Stimulated activated CD8-positive, alpha-beta memory T cell treated with anti-CD3 and anti-CD28 coated beads, Interleukin-7, amount 100 ng/mL, for 48 hours (primary cell): ENCODE measurements at regions not wholly inside any gene's neighbourhood (a gene's known extent, or its start where the extent isn't known, plus 50 kb on each side); places are given as distances from the start of the nearest gene placed in this dataset.
"Not testable (repeated sequence)": the region's sequence is repeated elsewhere in the genome, so short reads cannot be mapped to it uniquely, and the experiment has no call there.

Experiments used
- DNase-seq, 2 donors: peaks; one replicate each; pipeline ENCODE4 v3.0.0-alpha.2; 2020; ENCODE audit warnings: low read depth in 1 of 2; ENCODE audit errors: extremely low read depth in 1 of 2

DNA sequence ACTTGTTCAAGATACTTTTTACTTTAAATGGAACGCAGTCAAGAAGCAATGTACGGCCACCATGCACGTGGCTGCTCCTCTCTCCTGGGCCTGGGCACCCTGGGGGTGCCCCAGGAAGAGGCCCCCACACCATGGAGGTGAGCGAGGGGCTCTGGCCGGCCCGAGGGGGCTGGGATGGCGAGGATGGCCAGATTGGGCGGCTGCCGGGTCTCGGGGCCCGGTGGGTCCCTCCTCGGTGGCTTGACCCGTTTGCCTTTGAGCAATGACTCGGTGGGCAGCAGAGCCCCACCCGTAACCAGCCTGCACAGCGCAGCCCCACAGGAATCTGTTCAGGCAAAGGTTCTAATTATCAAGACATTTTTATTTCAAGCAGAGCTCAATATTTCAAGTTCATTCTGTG, 167.4 kb downstream of the BRD1 start:
- no peak for DNase-seq

GRCh38 chr22:49659924-49660315, 167.8 kb downstream of the BRD1 start:
- no peak for DNase-seq

DNA sequence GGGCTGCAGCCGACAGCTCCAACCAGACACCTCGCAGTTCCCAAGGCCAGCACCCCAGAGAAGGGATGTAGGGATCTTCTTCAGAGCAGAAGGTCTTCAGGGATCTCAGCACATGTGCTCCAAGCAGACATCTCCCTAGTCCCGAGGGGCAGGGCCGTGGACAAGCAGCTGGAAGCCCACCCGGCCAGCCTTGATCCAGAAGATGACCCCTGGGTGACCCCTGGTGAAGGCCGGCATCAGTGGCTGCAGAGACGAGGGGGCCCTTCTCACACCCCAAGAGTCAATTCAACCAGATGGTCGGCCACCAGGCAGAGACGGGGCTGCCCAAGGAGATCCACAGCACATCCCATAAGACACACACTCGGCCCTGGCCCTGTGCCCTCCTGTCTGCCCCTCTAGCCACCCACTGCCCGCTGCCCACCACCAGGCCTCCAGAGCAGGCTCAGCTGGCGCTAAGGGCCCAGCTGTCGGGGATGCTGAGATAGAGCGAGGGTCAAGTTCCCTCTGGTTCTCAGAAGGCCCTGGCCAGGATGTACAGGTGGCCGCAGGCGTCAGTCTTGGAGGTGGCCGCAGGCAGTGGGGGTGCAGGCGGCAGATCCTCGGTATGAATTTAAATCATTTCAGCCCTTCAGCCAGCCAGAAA, 168.3 kb downstream of the BRD1 start:
- no peak for DNase-seq

DNA sequence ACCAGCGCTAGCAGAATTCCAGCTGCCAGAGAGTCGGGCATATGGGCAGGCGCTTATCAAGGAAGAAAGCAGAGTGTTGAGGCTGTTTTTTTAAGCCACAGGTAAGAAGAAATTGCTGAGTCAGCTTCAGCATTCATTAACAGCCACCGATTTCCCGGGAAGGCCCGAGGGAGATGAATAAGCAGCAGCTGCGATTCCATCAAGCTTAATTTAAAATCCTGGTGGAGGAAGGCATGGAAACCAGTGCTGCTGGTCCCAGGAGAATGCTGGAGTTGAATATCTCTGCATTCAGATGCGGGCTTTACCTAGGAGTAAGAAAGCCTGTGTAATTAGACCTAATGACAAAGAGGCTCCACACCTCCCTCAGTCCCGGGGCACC, 168.8 kb downstream of the BRD1 start:
- no peak for DNase-seq

- DNase-seq = no peak
Observed at GRCh38 chr22:49657974-49658590, 169.6 kb downstream of the BRD1 start.

DNA sequence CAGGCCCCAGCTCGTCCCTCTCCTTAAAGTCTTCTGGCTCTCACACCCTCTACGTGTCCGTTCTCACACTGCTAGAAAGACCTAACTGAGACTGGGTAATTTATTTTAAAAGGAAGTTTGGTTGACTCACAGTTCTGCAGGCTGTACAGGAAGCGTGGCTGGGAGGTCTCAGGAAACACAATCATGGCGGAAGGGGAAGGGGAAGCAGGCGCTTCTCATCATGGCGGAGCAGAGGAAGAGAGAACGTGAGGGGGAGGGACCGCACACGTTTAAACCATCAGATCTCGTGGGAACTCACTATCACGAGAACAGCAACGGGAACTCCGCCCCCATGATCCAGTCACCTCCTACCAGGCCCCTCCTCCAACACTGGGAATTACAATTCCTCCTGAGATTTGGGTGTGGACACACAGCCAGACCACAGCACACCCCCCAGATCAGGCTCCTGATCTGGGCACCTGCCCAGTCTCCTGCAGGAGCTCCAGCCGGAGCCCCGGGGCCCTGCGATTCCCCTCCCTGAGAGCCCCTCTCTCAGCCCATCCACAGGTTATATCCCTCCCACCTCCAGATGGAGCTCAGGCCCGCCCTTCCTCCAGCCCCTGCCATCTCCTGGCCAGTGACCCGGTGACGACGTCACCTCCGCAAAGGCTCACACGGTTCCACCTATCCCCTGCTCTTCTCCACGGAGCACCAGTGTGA, 170.2 kb downstream of the BRD1 start:
- peak; percentile 33 to 76 for DNase-seq

GRCh38 chr22:49656883-49657274, 170.8 kb downstream of the BRD1 start:
- DNase-seq = not testable (repeated sequence)

- no peak for DNase-seq
Observed at GRCh38 chr22:49656291-49656851, 171.3 kb downstream of the BRD1 start.

DNA sequence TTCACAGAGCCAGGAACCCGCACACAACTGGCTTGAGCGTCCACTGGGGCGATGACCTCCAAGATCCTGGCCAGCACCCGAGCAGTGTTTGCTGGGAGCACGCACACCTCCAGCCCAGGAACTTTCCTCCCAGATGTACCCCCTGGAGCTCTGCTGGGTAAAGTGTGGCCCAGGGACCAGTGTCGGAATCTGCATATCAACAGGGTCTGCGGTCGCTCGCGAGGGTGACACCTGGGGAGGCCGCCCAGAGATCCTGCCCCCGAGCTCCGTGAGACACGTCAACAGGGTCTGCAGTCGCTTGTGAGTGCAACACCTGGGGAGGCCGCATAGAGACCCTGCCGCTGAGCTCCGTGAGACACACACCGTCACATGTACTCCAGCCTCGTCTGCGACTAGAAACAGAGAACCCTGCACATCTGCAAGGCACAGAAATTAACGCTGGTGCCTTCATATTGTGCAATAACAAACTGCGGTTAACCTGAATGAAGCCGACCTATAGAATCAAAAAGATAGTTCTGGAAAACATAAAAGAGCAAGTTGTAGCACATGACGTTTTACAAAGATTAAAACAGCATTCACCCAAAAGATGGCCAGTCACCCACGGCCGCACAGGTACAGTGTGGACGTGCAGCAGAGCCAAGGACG, 172.4 kb downstream of the BRD1 start:
- no peak for DNase-seq

- no peak for DNase-seq
Observed at GRCh38 chr22:49650336-49651241, 177.1 kb downstream of the BRD1 start.

- DNase-seq = no peak
Observed at GRCh38 chr22:49649166-49650068, 178.3 kb downstream of the BRD1 start.

DNA sequence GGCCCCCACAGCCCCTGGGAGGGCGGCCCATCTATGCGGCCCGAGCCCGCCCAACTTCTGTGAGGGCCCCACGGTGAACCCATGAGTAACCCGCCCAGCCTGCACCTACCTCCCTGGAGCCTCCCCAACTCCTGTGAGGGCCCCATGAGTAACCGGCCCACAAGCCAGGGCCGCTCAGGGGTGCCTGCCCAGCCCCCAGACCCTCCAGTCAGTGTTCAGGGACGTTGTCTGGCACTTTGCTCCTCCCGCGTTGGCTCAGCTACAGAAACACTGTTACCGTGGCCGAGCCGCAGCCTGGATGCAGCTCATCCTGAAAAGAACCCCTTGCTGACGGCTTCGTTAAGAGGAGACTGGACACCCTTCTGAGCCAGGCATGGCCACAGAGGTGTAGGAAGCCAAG, 179.6 kb downstream of the BRD1 start:
- DNase-seq = no peak

DNA sequence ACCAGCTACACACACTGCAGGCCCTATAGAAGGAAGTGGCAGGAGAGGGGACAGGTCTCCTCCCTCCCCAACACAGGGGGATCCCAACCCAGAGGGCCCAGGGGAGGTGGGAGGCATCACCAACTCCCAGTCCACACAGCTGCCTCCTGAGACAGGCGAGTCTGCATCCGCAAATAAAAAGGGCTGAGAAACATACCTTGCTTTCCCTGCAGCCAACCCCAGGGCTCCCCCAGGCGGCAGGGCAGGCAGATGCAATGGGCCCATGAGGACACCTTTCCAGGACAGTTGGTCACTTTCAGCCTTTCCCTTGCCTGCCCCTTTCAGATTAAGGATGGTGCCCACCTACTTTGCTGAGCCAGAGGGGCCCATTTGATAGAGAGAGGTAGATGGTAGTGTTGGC, 180.0 kb downstream of the BRD1 start:
- no peak for DNase-seq

DNA sequence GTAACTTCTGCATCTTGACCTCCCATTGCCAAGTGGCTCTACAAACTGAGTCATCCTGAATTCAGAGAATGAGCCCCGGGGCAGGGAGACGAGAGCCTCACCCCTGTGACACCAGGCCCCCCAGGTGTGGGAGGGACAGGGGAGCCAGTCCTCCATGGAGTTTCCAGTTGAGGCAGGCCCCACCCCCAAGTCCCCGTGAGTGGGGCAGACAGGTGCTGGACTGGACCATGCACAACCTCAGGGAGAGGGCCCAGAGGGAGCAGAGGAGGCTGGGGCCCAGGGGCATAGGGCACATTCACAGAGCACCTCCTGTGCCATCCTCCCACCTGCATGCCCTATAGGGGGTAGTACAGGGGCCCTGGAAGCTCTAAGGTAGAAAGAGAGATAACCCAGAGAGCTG, 180.8 kb downstream of the BRD1 start:
- DNase-seq = no peak

- DNase-seq = no peak
Observed at GRCh38 chr22:49645791-49646550, 181.7 kb downstream of the BRD1 start.

- no peak for DNase-seq
Observed at GRCh38 chr22:49645257-49645656, 182.4 kb downstream of the BRD1 start.

DNA sequence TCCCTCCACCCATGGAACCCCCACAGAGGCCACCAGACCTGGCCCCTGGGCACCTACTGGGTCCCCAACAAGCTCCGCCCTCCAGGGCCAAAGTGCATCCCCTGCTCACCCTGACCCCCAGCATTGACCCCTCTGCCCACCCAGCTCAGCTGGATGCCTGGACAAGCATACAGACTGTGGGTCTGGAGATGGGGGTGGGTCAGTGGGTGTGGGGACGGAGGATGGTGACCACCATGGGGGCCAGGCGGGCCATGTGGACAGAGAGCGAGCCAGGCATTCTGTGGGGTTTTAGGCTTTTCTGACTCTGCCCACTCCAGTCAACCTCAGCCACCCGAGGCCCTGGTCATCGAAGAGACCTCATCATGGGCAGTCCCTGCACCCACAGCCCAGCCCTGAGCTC, 183.7 kb downstream of the BRD1 start:
- DNase-seq = no peak

DNA sequence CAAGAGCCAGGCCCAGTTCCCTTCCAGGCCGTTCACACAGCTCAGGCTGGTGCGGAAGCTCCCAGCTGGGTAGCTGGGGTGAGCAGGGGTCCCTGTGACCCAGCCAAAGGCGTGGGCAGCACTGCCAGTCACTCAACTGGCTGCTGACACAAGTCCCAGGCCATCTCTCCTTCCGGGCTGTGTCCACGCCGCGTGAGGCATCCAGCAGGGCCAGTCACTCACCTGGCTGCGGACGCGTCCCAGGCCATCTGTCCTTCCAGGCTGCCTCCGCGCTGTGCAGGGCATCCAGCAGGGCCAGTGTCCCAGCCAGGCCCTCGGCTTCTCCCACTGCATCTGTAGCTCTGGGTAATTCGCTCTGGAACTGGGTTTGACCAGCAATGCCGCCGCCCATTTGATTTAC, 184.2 kb downstream of the BRD1 start:
- no peak for DNase-seq

DNA sequence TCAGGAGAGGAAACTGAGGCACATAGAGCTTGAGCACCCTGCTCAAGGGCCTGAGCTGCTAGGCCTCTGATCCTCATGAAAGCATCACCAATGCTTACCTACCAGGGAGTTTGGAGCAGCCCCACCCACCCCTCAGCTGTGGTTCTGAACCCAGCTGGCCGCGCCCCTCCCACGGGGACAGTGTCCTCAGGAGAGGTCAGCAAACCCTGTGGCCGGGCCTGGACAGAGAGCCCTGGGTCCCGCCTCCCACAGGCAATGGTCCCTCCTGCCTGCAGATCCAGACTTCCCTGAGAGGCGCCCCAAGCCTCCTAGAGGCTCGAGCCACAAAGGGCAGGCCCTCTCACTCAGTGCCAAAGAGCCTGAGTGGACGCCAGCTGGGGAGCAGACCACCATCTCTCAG, 184.9 kb downstream of the BRD1 start:
- no peak for DNase-seq
